OCI-LY7 (cell line): ENCODE measurements at regions not wholly inside any gene's neighbourhood (a gene's known extent, or its start where the extent isn't known, plus 50 kb on each side); places are given as distances from the start of the nearest gene placed in this dataset.

Source experiments
- CTCF ChIP-seq: fragments of 200-600 bp; sonication (generic); conservative IDR thresholded peaks from 2 replicates; pipeline ENCODE4 v1.5.1; 2014; ENCODE audit warnings: mild to moderate bottlenecking, antibody characterized with exemption, low read length, moderate library complexity, mixed read lengths
- EZH2phosphoT487 ChIP-seq: fragments of 200-600 bp; sonication (generic); IDR thresholded peaks from 2 replicates; pipeline ENCODE4 v1.6.1; 2018; ENCODE audit warnings: low read depth, borderline replicate concordance, mild to moderate bottlenecking, mixed run types, antibody characterized with exemption, low read length, moderate library complexity, mixed read lengths

GRCh38 chr11:69582756-69583467 lies 58.0 kb upstream of the CCND1 start:
- TF ChIP-seq CTCF (no peak), EZH2phosphoT487 (no peak)
